K562 (cell line): ENCODE measurements at regions not wholly inside any gene's neighbourhood (a gene's known extent, or its start where the extent isn't known, plus 50 kb on each side); places are given as distances from the start of the nearest gene placed in this dataset.
A peak's percentile ranks its signal among the peaks of the same experiment; 100 is the strongest.

ENCODE experiments used
- ATAC-seq: fragments of 200-7000 bp; cut with Tn5 transposase; 3 replicates; pipeline ENCODE4 v1.9.1; 2020; ENCODE audit warnings: moderate library complexity
- BruUV-seq: library from RNA; stranded (reverse); fragments of 400-500 nt; replicated peaks from 2 replicates; lab custom pipeline; 2021; lab: Mats Ljungman, UMichigan
- CTCF ChIA-PET: fragments of 300-600 bp; formaldehyde crosslinking; extraction: SDS; loops from one replicate; lab custom pipeline; 2021; ENCODE audit warnings: low intra/inter-chr PET ratio; lab: Yijun Ruan, JAX
- POLR2A ChIA-PET: fragments of 300-600, 350-650 bp; sonication (Branson Sonifier 250); formaldehyde crosslinking; extraction: SDS; loops from one replicate; lab custom pipeline; 2021; ENCODE audit warnings: antibody characterized with exemption, inconsistent platforms; lab: Yijun Ruan, JAX
- DNase-seq, 4 experiments: peaks; one replicate each; pipeline versions ENCODE4 v3.0.0 to v3.0.0-alpha.2; 2011 to 2018; ENCODE audit warnings: low spot score in 3 of 4, mixed read lengths in 3 of 4; ENCODE audit errors: extremely low read depth in 1 of 4
- FAIRE-seq: peaks from 2 replicates; lab custom pipeline; 2011; peaks lifted over from hg19 to GRCh38; lab: Jason Lieb, UNC
- H2AFZ ChIP-seq: 2 replicates; pipeline ENCODE4 v1.6.0; 2011; ENCODE audit warnings: low read depth, low read length, control low read depth, inconsistent platforms
- H3K27ac ChIP-seq: fragments of 200-600 bp; 3 replicates; pipeline ENCODE4 v1.8.0; 2011; ENCODE audit warnings: low read depth, mild to moderate bottlenecking, control low read depth, inconsistent platforms, low read length, moderate library complexity, mixed read lengths; ENCODE audit errors: extremely low read depth
- H3K27me3 ChIP-seq, 2 experiments: fragments of 300-600 bp in 1 of 2; 2 replicates in 1 of 2; 3 replicates in 1 of 2; pipeline versions ENCODE4 v1.6.0 to v1.8.0; 2011; ENCODE audit warnings: inconsistent platforms in 2 of 2, low read length in 2 of 2, mild to moderate bottlenecking in 1 of 2, mixed read lengths in 1 of 2, moderate library complexity in 1 of 2; ENCODE audit not compliant: control insufficient read depth in 2 of 2, insufficient read depth in 2 of 2
- H3K36me3 ChIP-seq: fragments of 300-600 bp; 3 replicates; pipeline ENCODE4 v1.8.0; 2011; ENCODE audit warnings: mild to moderate bottlenecking, low read length, inconsistent platforms; ENCODE audit not compliant: control insufficient read depth, insufficient read depth
- H3K4me1 ChIP-seq, 2 experiments: fragments of 200-600 bp in 1 of 2; replicated peaks in 1 of 2; 2 replicates in 1 of 2; 3 replicates in 1 of 2; pipeline versions ENCODE4 v1.5.1 to v1.8.0; 2011; ENCODE audit warnings: inconsistent platforms in 2 of 2, low read length in 2 of 2, mild to moderate bottlenecking in 1 of 2, mixed read lengths in 1 of 2, moderate library complexity in 1 of 2; ENCODE audit not compliant: control insufficient read depth in 2 of 2, insufficient read depth in 2 of 2
- H3K4me2 ChIP-seq: 2 replicates; pipeline ENCODE4 v1.6.1; 2011; ENCODE audit warnings: low read length, control low read depth, inconsistent platforms, mixed read lengths; ENCODE audit not compliant: insufficient read depth
- H3K4me3 ChIP-seq: fragments of 200-600 bp; sonication (generic), shearing (Covaris generic); 2 replicates; pipeline ENCODE4 v1.5.1; 2016; ENCODE audit warnings: control low read depth, inconsistent platforms
- H3K79me2 ChIP-seq: fragments of 200-600 bp; 3 replicates; pipeline ENCODE4 v1.8.0; 2011; ENCODE audit warnings: low read length, inconsistent platforms; ENCODE audit not compliant: control insufficient read depth, insufficient read depth
- H3K9ac ChIP-seq, 2 experiments: 2 replicates each; pipeline versions ENCODE4 v1.6.0 to v1.6.1; 2011; ENCODE audit warnings: low read depth in 2 of 2, low read length in 2 of 2, control low read depth in 1 of 2, inconsistent platforms in 1 of 2, mild to moderate bottlenecking in 1 of 2, mixed read lengths in 1 of 2; ENCODE audit not compliant: insufficient read depth in 1 of 2
- H3K9me1 ChIP-seq: one replicate; pipeline ENCODE4 v1.6.0; 2011; ENCODE audit warnings: inconsistent platforms, mild to moderate bottlenecking, low read length, moderate library complexity; ENCODE audit not compliant: control insufficient read depth, insufficient read depth
- H3K9me3 ChIP-seq: replicated peaks from 2 replicates; pipeline ENCODE4 v1.5.1; 2011; ENCODE audit warnings: low read depth, low read length, inconsistent platforms; ENCODE audit not compliant: control insufficient read depth, insufficient read depth
- H4K20me1 ChIP-seq: replicated peaks from 2 replicates; pipeline ENCODE4 v1.6.1; 2011; ENCODE audit warnings: low read length, inconsistent platforms, mixed read lengths; ENCODE audit not compliant: control insufficient read depth, insufficient read depth
- BACH1 ChIP-seq: fragments of 200-800 bp; sonication (Bioruptor generic); IDR thresholded peaks from 2 replicates; pipeline ENCODE4 v1.6.1; 2016; ENCODE audit warnings: missing genetic modification characterization, missing compliant biosample characterization
- CEBPB ChIP-seq: fragments of 450-650 bp; IDR thresholded peaks from 2 replicates; pipeline ENCODE4 v1.6.1; 2016; ENCODE audit warnings: missing genetic modification characterization, missing compliant biosample characterization
- CEBPG ChIP-seq, 3 experiments: fragments of 200-800 bp in 1 of 3; sonication (Bioruptor generic) in 1 of 3; sonication (generic) in 1 of 3; formaldehyde crosslinking in 1 of 3; IDR thresholded peaks in 2 of 3; conservative IDR thresholded peaks in 1 of 3; 2 replicates each; pipeline versions ENCODE4 v1.6.1 to v1.8.0; 2016 to 2022; ENCODE audit warnings: missing compliant biosample characterization in 2 of 3, missing genetic modification characterization in 2 of 3, mild to moderate bottlenecking in 1 of 3, missing genetic modification reagents in 1 of 3
- ZHX1 ChIP-seq: fragments of 150-350 bp; conservative IDR thresholded peaks from 2 replicates; pipeline ENCODE4 v1.6.1; 2014; ENCODE audit warnings: low read length
- WGBS: fragments of 100-300 bp; shearing (Covaris generic); methylation state at CpG from one replicate; pipeline ENCODE4 v1.1.6; 2016; ENCODE audit warnings: low coverage, mixed read lengths; ENCODE audit not compliant: insufficient coverage; ENCODE audit errors: missing lambda C conversion rate; 5-methylcytosine and 5-hydroxymethylcytosine counted together
- in situ Hi-C: fragments of 300-500 bp; cut with MboI; formaldehyde crosslinking; loops from 4 replicates; pipeline ENCODE4 v1.15.0; 2018; ENCODE audit warnings: inconsistent platforms, mixed read lengths
- intact Hi-C: fragments of 100-400 bp; cut with micrococcal nuclease; formaldehyde crosslinking; loops from 2 replicates; pipeline ENCODE4 v1.14.2; 2022
- TF ChIP-seq, protein P1 (sequence below): fragments of 450-650 bp; IDR thresholded peaks from 2 replicates; pipeline ENCODE4 v1.6.1; 2016; ENCODE audit warnings: borderline replicate concordance
- TF ChIP-seq, protein P2 (sequence below): sonication (generic); formaldehyde crosslinking; IDR thresholded peaks from 2 replicates; pipeline ENCODE4 v1.8.0; 2022; ENCODE audit warnings: mild to moderate bottlenecking, missing genetic modification reagents
- TF ChIP-seq, protein P3 (sequence below), 2 experiments: fragments of 450-650 bp in 1 of 2; sonication (generic) in 1 of 2; formaldehyde crosslinking in 1 of 2; IDR thresholded peaks in 1 of 2; conservative IDR thresholded peaks in 1 of 2; 2 replicates each; pipeline versions ENCODE4 v1.6.1 to v1.8.1; 2016 to 2023; ENCODE audit warnings: mild to moderate bottlenecking in 2 of 2, moderate library complexity in 2 of 2, inconsistent platforms in 1 of 2, missing genetic modification reagents in 1 of 2

- TF ChIP-seq, protein P1, sequence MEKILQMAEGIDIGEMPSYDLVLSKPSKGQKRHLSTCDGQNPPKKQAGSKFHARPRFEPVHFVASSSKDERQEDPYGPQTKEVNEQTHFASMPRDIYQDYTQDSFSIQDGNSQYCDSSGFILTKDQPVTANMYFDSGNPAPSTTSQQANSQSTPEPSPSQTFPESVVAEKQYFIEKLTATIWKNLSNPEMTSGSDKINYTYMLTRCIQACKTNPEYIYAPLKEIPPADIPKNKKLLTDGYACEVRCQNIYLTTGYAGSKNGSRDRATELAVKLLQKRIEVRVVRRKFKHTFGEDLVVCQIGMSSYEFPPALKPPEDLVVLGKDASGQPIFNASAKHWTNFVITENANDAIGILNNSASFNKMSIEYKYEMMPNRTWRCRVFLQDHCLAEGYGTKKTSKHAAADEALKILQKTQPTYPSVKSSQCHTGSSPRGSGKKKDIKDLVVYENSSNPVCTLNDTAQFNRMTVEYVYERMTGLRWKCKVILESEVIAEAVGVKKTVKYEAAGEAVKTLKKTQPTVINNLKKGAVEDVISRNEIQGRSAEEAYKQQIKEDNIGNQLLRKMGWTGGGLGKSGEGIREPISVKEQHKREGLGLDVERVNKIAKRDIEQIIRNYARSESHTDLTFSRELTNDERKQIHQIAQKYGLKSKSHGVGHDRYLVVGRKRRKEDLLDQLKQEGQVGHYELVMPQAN, result no peak
- TF ChIP-seq, protein P2, sequence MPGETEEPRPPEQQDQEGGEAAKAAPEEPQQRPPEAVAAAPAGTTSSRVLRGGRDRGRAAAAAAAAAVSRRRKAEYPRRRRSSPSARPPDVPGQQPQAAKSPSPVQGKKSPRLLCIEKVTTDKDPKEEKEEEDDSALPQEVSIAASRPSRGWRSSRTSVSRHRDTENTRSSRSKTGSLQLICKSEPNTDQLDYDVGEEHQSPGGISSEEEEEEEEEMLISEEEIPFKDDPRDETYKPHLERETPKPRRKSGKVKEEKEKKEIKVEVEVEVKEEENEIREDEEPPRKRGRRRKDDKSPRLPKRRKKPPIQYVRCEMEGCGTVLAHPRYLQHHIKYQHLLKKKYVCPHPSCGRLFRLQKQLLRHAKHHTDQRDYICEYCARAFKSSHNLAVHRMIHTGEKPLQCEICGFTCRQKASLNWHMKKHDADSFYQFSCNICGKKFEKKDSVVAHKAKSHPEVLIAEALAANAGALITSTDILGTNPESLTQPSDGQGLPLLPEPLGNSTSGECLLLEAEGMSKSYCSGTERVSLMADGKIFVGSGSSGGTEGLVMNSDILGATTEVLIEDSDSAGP (CRISPR knock-in tag), result no peak
Observed at GRCh38 chr5:53275666-53276065, 166.1 kb upstream of the MOCS2 start (continued).

GRCh38 chr5:53276825-53277224 lies 167.3 kb upstream of the MOCS2 start:
- 3% methylated on average over 3 of the region's 3 CpGs for WGBS
- no TSS peak for BruUV-seq
- no peaks in the 10 kb centered on the region for H3K9me1 ChIP-seq
- no peak for DNase-seq
- H3K36me3 ChIP-seq, result no peaks in the 10 kb centered on the region
- H3K9me3 ChIP-seq, result no peaks in the 10 kb centered on the region
- no peak for FAIRE-seq
- no peak overlapping the region for H3K27ac ChIP-seq
- CTCF ChIA-PET, result no interaction called here
- TF ChIP-seq BACH1 (tag), result no peak
- no peak for TF ChIP-seq ZHX1
- TF ChIP-seq CEBPG (CRISPR knock-in tag; IDR thresholded peaks at IDR 0.05), result no peak
- peak; percentile 82 to 92 for TF ChIP-seq CEBPG (tag; conservative IDR thresholded peaks at IDR 0.05 in 1 of 2, IDR thresholded peaks at IDR 0.05 in 1 of 2)
- TF ChIP-seq CEBPB (tag), result peak; percentile 77
- TF ChIP-seq, protein P3, sequence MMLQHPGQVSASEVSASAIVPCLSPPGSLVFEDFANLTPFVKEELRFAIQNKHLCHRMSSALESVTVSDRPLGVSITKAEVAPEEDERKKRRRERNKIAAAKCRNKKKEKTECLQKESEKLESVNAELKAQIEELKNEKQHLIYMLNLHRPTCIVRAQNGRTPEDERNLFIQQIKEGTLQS (IDR thresholded peaks at IDR 0.05), result peak; percentile 81
- TF ChIP-seq, protein P3 (CRISPR knock-in tag; conservative IDR thresholded peaks at IDR 0.05), result no peak
- H3K9ac ChIP-seq, result no peak overlapping the region
- in situ Hi-C loops, result no loop called here
- no peak for ATAC-seq
- no peaks in the 10 kb centered on the region for H3K4me1 ChIP-seq
- H2AFZ ChIP-seq, result no peak overlapping the region
- H3K79me2 ChIP-seq, result no peaks in the 10 kb centered on the region
- H3K4me2 ChIP-seq, result no peak overlapping the region
- H3K4me3 ChIP-seq, result no peak overlapping the region
- intact Hi-C loops, result no loop called here
- no peaks in the 10 kb centered on the region for H3K27me3 ChIP-seq
- no peaks in the 10 kb centered on the region for H4K20me1 ChIP-seq
- POLR2A ChIA-PET, result no interaction called here
